ENCODE measurements at regions not wholly inside any gene's neighbourhood (a gene's known extent, or its start where the extent isn't known, plus 50 kb on each side); places are given as distances from the start of the nearest gene placed in this dataset.
"Not testable (repeated sequence)": the region's sequence is repeated elsewhere in the genome, so short reads cannot be mapped to it uniquely, and the experiment has no call there.

- ATAC-seq (no peak), DNase-seq (no peak)
- no peaks in the 10 kb centered on the region for H3K36me3 ChIP-seq
- intact Hi-C loops (cut with DNase I): no loop called here
- no peaks in the 10 kb centered on the region for H3K27me3 ChIP-seq
- H3K9me3 ChIP-seq: peaks cover 0 to 11% (median 0%) of the 10 kb centered on the region in 11 donors
- no peak overlapping the region for H3K27ac ChIP-seq
- H3K4me1 ChIP-seq: no peaks in the 10 kb centered on the region
- H3K4me3 ChIP-seq: no peak overlapping the region
- 89 to 93% methylated on average over 1 of the region's 1 CpG for WGBS, 2 donors
- TF ChIP-seq CTCF (IDR thresholded peaks at IDR 0.05): no peak
These were observed 272.6 kb upstream of the ETAA1 start for GRCh38 chr2:67124531-67124930.

GRCh38 chr2:67130531-67131256 is 266.4 kb upstream of the ETAA1 start:
- DNase-seq: no peak
- no peaks in the 10 kb centered on the region for H3K36me3 ChIP-seq
- H3K27ac ChIP-seq: no peak overlapping the region
- no peak overlapping the region for H3K4me3 ChIP-seq
- TF ChIP-seq CTCF (IDR thresholded peaks at IDR 0.05): no peak
- intact Hi-C loops (cut with DNase I): no loop called here
- 52 to 62% methylated on average over 3 of the region's 3 CpGs for WGBS, 2 donors
- H3K4me1 ChIP-seq: no peaks in the 10 kb centered on the region
- H3K9me3 ChIP-seq: no peaks in the 10 kb centered on the region
- H3K27me3 ChIP-seq: no peaks in the 10 kb centered on the region
- no peak for ATAC-seq

- intact Hi-C loops (cut with DNase I): no loop called here
- TF ChIP-seq CTCF (IDR thresholded peaks at IDR 0.05): no peak
- Histone ChIP-seq H3K27me3 (no peaks in the 10 kb centered on the region), H3K27ac (no peak overlapping the region), H3K36me3 (no peaks in the 10 kb centered on the region), H3K9me3 (no peaks in the 10 kb centered on the region), H3K4me3 (no peak overlapping the region), H3K4me1 (no peaks in the 10 kb centered on the region)
- DNase-seq (no peak), ATAC-seq (no peak)
- 79 to 80% methylated on average over 3 of the region's 3 CpGs for WGBS, 2 donors
These were observed 265.9 kb upstream of the ETAA1 start for GRCh38 chr2:67131257-67131609.

- H3K27me3 ChIP-seq; intact Hi-C loops (cut with DNase I); H3K9me3 ChIP-seq; DNase-seq; H3K36me3 ChIP-seq; H3K27ac ChIP-seq; H3K4me3 ChIP-seq; H3K4me1 ChIP-seq; ATAC-seq: not testable (repeated sequence)
- 88 to 92% methylated on average over 2 of the region's 2 CpGs for WGBS, 2 donors
These were observed 264.6 kb upstream of the ETAA1 start for GRCh38 chr2:67132441-67132940.

- no peaks in the 10 kb centered on the region for H3K4me1 ChIP-seq
- no peaks in the 10 kb centered on the region for H3K27me3 ChIP-seq
- whole genome bisulfite sequencing, 2 donors: 61 to 77% methylated on average over 3 of the region's 3 CpGs
- H3K4me3 ChIP-seq: no peak overlapping the region
- ATAC-seq (no peak), DNase-seq (no peak)
- H3K9me3 ChIP-seq: no peaks in the 10 kb centered on the region
- no peak overlapping the region for H3K27ac ChIP-seq
- H3K36me3 ChIP-seq: no peaks in the 10 kb centered on the region
- no peak for TF ChIP-seq CTCF (IDR thresholded peaks at IDR 0.05)
- intact Hi-C loops (cut with DNase I): no loop called here
These were observed 261.9 kb upstream of the ETAA1 start for GRCh38 chr2:67135208-67135607.
